OCI-LY3 (cell line): ENCODE measurements at regions not wholly inside any gene's neighbourhood (a gene's known extent, or its start where the extent isn't known, plus 50 kb on each side); places are given as distances from the start of the nearest gene placed in this dataset.

ENCODE experiments used
- EZH2phosphoT487 ChIP-seq: fragments of 200-600 bp; shearing (Covaris generic); IDR thresholded peaks from 2 replicates; pipeline ENCODE4 v1.6.1; 2018; ENCODE audit warnings: antibody characterized with exemption, mixed run types, low read depth
- TF ChIP-seq, protein P1 (sequence below): fragments of 200-600, 300-600 bp; sonication (generic); IDR thresholded peaks from 2 replicates; pipeline ENCODE4 v1.5.1; 2014; ENCODE audit warnings: antibody characterized with exemption, low read length, low read depth

DNA sequence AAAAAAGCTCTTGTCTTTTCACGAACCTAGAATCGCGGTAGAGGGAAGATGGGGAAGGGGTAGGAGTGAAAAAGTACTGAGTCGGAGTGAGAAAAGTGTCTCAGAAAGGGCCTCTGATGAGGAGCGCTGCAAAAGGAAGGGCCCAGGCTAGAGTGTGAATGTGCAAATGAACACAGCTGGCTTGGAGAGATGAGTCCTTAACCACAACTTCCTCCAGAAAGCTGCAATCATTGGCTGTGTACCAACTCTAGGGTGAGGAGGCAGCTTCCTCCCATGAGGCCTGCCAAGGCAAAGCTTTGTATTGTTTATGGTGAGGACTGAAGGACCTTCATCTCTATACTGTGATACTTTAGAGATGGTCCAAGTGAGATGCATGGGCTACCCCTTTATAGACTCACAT, 566.9 kb upstream of the ANO5 start:
- TF ChIP-seq, protein P1, sequence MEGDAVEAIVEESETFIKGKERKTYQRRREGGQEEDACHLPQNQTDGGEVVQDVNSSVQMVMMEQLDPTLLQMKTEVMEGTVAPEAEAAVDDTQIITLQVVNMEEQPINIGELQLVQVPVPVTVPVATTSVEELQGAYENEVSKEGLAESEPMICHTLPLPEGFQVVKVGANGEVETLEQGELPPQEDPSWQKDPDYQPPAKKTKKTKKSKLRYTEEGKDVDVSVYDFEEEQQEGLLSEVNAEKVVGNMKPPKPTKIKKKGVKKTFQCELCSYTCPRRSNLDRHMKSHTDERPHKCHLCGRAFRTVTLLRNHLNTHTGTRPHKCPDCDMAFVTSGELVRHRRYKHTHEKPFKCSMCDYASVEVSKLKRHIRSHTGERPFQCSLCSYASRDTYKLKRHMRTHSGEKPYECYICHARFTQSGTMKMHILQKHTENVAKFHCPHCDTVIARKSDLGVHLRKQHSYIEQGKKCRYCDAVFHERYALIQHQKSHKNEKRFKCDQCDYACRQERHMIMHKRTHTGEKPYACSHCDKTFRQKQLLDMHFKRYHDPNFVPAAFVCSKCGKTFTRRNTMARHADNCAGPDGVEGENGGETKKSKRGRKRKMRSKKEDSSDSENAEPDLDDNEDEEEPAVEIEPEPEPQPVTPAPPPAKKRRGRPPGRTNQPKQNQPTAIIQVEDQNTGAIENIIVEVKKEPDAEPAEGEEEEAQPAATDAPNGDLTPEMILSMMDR: no peak
- no peak for TF ChIP-seq EZH2phosphoT487
